Medulla oblongata (tissue), 1 donor: ENCODE measurements at regions not wholly inside any gene's neighbourhood (a gene's known extent, or its start where the extent isn't known, plus 50 kb on each side); places are given as distances from the start of the nearest gene placed in this dataset.

Experiments
- DNase-seq: peaks from one replicate; pipeline ENCODE4 v3.0.0-alpha.2; 2015; ENCODE audit errors: extremely low spot score

DNA sequence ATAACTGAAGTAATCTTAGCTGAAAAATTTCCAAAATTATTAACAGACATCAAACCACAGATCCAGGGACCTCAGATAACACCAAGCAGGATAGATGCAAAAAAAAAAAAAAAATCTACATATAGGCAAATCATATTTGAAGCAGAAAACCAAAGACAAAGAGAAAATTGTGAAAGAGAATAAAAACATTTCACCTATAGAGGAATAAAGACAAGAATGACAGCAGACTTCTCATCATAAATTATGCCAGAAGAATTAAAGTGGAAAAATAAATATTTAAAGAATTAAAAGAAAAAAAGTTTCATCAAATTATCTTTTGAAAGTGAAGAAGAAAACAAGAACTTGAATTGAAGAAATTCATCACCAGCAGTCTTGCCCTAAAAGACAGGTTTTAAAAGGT is 467.5 kb downstream of the GPAM start:
- DNase-seq: no peak

DNA sequence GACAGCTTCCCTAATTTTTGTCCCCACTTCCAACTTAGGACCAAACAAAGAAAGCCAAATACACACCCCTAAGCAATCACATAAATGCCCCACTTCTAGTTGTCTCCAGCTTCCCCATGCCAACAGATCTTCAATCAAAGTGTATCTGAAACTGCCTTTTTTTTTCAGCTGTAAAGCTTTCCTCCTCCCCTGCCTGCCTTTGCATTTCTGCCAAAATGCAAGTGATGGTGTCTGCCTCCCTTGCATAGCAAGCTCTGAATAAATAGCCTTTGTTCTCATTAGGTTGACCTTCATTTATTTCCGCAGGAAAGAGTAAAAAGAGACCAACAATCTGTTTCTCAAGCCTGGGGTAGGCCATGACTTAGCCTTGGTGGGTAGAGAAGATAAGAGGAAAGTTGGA is 459.4 kb downstream of the GPAM start:
- DNase-seq: no peak

DNA sequence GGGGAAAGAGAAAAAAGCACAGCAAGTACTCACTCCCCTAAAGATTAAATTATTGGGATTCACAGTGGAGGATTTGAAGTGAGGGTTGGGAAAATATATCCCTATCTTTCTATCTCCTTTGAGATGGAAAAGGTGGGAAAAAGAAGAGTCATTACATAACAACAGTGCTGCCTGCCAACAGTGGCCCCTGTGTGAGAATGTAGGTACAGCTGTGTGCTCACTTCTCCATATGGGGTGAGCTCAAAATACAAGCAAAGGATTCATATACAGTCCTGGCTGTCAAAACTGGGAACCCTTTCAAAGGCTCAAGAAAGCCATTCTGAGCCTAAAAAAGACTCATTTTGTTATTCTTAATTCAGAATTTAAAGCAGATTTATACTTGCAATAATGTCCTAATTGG is 458.5 kb downstream of the GPAM start:
- DNase-seq: no peak

DNA sequence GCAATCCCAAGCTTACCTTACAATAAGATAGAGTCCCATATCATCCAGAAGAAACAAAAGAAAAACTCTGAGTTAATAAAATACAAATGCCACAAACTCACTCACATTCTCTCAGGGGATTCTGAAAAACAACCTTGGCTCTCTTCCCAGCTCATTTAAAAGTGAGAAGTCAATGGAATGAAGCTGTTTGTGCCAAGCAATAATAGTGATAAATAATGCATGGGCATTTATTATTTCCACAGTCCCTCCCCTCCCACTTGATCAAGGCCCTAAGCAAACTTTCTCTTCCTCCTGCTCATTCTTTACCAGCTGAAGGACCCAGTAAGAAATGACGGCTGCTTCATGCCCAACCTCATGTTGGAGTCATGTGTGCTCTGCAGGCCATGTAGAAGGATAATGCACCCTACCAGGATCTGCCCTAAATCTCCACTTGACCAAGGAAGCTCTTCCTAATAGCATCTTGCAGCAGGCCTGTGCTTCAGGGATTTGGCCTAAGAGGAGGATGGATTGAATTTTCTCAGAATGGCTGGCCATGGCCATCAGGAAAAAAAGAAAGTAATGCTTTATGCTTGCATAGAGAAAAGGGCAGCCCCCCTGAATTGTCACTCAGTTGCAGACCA is 451.3 kb downstream of the GPAM start:
- DNase-seq: no peak

DNA sequence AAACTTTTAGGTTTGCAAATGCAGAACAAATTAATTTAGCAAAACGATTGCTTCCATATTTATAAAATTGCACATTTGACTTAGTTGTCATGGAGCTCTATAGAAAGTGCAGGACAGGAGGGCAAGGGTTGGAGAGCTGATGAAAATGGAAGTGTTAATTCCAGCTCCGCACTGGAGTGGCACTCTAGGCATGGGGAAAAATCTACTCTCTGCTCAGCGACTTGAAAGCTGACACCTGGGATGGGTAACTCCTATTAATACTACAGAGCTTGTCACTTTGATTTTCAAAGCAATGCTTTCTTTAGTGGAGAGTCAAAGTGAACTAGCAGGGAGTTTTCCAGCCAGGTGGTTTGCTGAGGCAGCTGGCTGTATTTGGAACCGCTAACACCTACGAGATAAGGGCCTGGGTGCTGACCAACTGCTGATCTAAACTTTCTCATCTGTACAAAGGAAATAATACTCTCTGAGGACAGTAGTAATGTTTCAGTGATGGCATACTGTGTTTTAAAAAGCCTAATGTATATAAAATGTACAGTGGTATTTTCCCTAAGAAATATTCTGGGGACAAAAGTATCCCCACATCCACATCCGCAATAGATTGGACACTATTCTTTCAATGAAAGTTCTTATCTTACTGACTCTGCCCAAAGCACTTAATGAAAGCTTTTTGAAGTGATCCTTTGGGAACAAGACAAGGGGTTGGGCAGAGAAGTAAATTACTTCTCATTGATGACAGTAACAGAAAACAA is 444.3 kb downstream of the GPAM start:
- DNase-seq: no peak

DNA sequence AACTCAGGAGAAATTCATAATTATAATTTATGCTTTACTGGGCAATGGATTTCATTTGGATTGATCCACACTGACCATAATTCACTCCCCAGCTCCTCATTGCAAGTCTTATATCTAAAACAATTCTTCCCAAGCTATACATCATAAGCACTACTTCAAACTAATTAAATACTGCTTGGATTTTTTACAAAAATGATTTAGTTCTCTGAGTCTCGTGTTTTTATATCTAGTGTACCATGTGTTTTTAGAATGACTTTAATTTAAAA is 443.8 kb downstream of the GPAM start:
- no peak for DNase-seq

DNA sequence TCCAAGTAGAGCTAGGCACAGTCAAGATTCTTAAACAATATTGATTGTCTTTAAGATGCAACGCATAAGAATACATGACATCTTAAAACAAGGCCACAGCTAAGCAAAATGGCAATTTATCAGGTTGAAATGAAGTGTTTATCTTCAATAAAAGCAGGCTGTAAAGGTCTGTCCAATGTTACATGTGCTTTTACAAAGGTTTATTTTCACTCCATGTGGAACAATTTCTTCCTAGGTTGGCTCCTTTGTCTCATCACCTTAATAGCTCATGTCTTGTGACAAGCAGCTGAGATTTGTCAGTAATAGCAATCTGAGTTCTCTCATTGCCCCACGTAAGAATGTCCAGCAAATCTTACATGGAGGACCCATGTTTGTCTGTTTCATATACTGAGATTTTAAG is 437.6 kb downstream of the GPAM start:
- no peak for DNase-seq

DNA sequence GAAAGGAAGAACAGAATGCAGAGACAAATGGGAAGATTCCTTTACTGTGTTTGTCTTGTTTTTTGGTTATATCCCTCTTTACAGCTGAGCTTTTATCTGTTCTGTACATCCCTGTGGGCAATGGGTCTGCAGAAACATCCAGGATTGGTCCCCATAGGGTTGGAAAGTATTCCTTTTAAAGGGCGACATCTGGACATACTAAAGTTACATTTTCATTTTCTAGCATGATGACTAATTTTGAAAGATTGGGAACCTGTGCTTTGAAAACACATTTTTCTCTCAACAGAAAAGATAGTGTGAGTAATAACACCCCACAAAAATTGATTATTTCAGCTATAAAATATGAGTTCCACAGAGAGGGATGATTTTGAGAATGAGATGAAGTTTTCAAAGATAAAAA is 435.8 kb downstream of the GPAM start:
- no peak for DNase-seq

DNA sequence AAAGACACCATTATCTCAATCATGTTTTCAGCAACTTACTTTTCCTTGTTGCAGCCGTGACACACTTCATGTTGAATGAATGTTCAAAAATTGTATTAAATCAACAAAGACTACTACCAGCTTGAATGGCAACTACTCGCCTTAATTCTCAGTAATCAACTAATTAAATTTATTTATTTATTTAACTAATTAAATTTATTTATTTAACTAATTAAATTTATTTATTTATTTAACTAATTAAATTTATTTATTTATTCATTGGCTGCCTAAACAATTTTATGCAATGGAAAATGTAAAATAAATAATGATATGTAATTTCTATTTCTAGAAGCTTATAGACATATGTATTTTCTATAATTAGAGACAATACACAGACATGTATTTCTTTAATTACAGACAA is 435.4 kb downstream of the GPAM start:
- DNase-seq: no peak

DNA sequence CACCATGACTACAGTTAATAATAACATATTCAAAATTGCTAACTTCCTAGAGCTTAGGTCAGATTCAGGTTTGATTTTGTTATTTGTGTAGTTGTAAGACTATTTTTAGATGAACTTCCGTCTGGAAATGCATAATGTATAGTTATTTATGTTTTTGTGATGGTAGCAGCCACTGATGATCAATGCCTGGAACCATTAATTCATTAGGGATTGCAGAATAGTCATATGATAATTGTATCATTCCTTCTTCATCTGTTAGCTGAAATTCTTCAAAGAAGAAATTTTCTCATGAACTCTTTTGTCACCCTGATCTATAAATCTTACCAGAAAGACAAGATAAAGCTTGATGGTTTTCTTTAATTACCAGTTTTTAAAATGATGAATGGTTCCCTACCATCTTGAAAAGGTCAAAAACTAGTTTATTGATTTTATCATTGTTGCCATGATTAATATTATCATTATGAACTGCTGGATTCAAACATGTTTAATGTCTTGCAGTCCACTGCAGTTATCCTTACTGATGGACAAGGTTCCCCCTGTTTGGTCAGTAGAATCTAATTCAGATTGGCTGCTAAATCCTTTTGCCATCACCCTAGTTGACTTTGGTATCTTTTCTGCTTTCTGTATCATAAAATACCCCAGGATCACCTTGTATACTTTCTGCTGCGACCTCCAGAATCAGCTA is 433.3 kb downstream of the GPAM start:
- no peak for DNase-seq

DNA sequence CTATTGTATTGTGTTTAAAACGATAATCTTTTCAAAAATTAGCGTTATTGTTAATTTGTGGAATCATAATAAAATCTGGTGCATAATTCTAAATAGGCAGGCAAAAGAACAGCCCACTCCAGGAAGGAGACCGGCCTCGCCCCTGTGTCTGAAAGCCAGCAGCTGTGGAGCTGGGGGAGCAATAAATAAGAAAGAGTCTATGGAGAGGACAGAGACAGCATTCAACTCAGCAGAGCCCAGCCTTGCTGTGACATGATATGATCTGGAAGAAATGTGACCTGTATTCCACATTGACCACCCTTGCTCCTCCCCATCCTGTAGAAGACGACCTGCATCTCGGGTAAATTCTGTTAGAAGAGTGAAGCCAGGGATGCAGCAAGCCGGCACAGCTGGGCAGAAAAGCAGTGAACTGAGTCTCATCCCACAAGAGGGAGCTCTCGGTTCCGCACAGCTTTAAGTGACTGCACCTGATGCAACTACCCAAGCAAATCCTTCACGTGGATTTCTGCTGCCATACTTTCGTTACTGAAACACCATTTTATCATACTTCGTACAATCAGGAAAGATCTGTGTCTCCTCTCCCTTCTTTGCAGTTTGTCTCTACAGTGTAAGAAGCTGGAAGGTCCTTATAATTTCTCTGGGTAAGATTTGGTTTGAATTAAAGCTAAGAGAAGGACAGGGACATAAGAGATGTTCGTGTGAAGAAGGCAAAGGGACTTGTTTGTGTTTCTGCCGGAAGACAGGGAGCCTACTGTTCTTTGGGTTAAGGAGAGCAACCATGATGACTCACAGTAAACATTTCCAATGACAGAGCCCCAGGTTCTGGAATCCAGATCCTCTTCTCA is 427.1 kb downstream of the GPAM start:
- peak; percentile 76 for DNase-seq

DNA sequence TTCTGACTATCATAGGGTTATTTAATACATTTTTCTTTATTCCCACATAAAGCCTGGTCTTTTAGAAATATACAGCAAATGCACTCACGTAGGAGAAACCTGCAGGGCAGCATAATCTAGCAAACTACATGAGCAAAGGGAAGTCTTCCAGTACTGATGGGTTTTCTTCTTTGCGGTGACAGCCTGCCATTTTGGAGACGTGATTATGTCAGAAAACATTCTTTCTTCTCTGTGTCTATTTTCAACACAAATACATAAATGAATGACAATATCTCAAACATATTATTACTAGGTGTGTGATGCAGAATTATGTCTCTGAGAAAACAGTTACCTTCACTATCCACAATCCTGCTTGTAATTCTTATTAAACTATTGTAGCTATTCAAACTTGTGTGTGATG is 425.0 kb downstream of the GPAM start:
- DNase-seq: no peak

DNA sequence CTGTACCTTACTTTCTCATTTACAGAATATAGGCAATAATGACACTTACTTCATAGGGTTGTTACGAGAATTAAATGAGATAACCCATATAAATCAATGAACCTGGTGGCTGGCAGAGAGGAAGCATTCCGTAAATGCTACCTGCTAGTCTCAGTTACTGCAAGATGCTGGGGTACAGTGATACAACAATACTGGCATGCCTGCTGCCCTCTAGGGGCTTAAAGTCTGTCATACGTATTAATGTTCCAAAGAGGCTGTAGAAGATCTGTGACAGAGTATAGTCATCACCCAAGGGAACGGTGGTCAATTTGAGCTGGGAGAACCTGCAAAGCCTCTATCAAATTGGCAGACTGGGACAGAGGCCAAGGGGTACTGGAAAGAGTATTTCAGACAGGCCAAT is 421.5 kb downstream of the GPAM start:
- DNase-seq: no peak

DNA sequence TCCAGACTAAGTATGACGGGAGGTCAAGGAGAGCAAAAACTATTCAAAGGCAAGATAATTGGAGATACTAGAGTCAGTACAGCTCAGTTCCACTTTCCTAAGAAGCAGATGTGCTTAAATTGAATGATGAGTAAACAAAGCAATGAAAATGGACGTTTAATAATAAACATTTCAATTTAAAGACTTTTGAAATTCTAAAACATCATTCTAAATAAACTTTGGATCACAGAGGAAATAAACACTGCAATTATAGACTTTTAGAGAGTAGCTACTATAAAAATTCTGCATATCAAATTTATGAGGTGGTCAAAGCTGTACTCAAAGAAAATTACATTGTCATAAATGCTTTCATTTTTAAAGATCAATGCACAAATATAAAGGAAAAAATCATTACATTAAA is 418.3 kb downstream of the GPAM start:
- DNase-seq: no peak

DNA sequence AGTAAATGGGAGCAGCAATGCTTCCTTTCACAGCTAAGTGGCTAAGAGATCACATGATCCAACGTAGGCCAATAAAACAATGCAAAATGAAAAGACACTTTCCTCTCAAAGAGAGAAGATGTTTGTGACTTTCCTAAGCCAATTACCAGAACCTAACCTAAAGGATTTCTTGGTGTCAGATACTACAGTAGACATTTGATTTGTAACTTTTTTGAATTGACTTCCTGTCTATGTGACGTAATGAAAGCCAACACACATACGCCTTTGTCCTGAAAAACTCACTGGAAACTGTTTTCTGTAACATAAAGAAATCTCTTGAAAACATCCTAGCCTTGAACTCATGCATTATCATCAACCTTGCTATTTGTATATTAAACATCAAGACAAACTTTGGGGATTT is 417.1 kb downstream of the GPAM start:
- DNase-seq: peak; percentile 51

DNA sequence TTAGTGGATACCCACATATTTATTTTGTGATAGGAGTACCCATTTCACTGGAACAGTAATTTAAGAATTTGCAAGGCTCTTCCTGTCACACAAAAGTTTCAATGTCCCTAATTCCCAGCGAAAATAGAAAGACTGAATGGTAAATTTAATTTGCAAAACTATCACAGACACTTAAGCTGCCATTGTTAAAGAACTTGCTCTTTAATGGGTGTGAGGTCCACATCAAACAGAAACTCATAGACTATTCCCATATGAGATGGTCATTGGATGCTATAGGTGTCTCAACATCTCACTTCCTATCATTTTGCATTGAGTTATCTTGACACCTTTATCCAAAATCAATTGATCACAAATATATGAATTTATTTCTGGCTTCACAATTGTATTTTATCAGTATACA is 415.9 kb downstream of the GPAM start:
- no peak for DNase-seq

DNA sequence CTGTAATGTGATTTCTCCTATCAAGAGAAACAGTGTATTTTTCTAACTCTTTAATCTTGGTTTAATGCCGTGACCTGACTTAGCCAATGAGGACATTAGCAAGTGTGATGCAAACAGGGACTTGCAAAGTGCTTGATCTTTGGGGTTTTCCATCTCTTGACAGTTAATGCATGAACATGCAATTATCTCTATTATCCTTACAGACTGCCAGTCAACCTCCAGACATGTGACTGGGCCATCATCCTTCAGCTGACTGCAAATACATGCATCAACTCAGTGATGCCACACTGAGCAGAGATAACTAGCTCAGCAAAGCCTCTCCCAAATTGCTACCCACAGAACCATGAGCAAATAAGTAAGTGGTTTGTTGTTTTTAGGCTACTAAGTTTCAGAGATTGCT is 409.6 kb downstream of the GPAM start:
- no peak for DNase-seq

DNA sequence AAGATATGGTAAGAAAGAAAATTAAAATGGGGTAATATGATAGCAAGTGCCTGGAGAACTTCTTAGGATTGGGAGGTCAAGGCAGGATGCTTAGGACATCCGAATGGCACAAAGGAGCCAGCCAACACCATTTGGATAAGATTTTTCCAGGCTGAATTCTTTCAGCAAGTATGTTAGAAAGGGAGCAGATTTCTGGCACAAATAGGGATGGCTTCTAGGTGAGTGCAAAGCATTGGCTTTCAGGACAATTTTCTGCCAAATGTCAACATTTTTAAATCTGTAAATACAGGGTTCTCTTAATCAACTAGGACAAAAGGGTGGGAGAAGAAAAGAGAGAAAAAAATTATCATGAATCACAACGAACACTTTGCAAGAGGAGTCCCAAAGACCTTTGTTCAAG is 409.1 kb downstream of the GPAM start:
- no peak for DNase-seq

DNA sequence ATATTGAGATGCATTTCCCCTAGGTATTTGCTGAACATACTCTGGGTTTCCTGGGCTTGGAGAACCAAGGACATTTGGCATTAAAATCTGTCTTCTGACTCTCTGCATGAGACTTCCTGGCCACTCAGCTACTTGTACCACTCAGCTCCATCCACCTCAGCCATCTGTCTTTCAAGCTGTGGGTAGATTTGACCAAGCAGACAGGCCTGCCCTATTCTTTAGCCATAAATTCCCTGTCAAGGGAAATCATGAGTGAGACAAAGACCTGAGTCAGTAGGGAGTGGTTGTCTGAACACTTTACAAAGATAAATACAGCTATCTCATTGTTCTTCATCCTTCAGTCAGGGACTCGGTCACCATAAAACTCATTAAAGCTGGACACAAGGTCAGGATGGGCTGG is 399.1 kb downstream of the GPAM start:
- DNase-seq: no peak

DNA sequence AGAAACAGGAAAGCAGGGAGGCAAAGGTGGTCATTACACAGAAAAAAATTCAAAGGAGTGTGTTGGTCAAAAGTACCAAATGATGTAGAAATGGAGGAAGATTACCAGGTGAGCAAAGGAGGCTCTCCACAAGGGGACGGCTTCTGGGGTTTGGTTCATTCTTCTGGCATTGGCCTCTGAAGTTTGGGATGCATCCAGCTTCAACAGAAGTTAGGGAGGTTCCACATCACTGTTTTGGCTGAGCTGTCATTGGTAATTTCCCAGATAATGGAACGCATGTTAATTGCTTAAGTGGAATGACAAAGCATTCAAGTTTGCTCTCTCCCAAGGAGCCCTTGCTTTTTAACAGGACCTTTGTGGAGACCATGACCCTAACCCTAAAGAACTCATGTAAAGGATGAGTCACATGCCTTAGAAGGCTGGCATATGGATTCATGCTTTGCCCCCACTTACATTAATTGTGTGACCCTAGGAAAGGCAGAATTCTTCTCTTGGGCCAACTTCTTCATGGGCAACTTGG is 398.6 kb downstream of the GPAM start:
- DNase-seq: no peak

DNA sequence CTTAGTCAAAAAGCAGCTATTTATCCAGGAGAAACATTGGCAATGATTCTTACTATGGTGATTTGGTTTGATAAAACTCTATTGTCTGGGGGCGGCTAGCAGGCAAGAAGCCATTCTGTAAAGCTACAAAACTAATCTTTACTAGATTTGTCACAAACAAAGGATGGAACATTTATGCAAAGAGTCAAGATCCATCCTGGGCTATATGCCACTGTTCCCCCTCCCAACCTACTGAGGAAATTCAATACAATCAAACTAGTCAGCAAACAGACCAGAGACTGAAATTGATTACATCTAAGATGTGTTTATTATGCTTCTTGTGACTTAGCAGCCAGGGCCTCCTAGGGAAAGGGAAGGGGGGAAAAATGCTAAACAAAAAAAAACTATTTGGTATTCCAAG is 397.6 kb downstream of the GPAM start:
- DNase-seq: no peak

DNA sequence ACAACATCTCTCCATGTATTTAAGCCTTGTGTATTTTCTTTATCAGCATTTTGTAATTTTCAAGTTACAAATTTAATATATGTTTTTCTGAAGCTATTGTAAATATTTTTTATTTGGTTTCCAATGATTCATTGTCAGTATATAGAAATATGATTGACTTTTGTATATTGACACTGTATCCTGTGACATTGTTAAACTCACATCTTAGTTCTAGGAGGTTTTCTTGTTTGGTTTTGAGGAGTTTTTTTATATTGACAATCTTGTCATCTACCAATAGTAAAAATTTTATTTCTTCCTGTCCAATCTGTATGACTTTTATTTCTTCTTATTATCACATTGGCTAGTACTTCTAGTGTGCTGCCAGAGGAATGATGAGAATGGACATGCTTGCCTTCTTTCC is 393.7 kb downstream of the GPAM start:
- no peak for DNase-seq
